Neural cell (in vitro differentiated cells): ENCODE measurements at regions not wholly inside any gene's neighbourhood (a gene's known extent, or its start where the extent isn't known, plus 50 kb on each side); places are given as distances from the start of the nearest gene placed in this dataset.

Source experiments
- H2AFZ ChIP-seq: fragments of 200-600, 300-800 bp; sonication (generic), shearing (Covaris generic); 2 replicates; pipeline ENCODE4 v1.6.0; 2014; ENCODE audit warnings: low read depth, mild to moderate bottlenecking, antibody characterized with exemption, low read length, moderate library complexity
- H3F3A ChIP-seq: fragments of 200-600 bp; shearing (Covaris generic); 2 replicates; pipeline ENCODE4 v1.6.1; 2016; ENCODE audit warnings: mild to moderate bottlenecking, moderate library complexity, mixed read lengths, antibody characterized with exemption, low read length; ENCODE audit not compliant: insufficient read depth, poor library complexity, severe bottlenecking
- H3K27ac ChIP-seq: fragments of 200-600, 300-800 bp; sonication (generic), shearing (Covaris generic); 2 replicates; pipeline ENCODE4 v1.5.1; 2014; ENCODE audit warnings: mild to moderate bottlenecking, low read length, moderate library complexity
- H3K27me3 ChIP-seq: fragments of 300-800, 200-600 bp; sonication (generic), shearing (Covaris generic); 2 replicates; pipeline ENCODE4 v1.6.0; 2014; ENCODE audit warnings: mild to moderate bottlenecking, low read depth, low read length, moderate library complexity; ENCODE audit not compliant: insufficient read depth
- H3K36me3 ChIP-seq: fragments of 300-800, 200-600 bp; sonication (generic), shearing (Covaris generic); 2 replicates; pipeline ENCODE4 v1.5.1; 2014; ENCODE audit warnings: mild to moderate bottlenecking, antibody characterized with exemption, low read length, moderate library complexity; ENCODE audit not compliant: insufficient read depth
- H3K4me2 ChIP-seq: fragments of 300-800, 200-600 bp; sonication (generic), shearing (Covaris generic); 2 replicates; pipeline ENCODE4 v1.6.0; 2014; ENCODE audit warnings: mild to moderate bottlenecking, low read length
- H3K4me3 ChIP-seq: fragments of 300-800, 200-600 bp; sonication (generic), shearing (Covaris generic); 2 replicates; pipeline ENCODE4 v1.5.1; 2014; ENCODE audit warnings: mild to moderate bottlenecking, low read length, moderate library complexity
- H3K79me2 ChIP-seq: fragments of 200-600 bp; shearing (Covaris generic); replicated peaks from 2 replicates; pipeline ENCODE4 v1.6.0; 2014; ENCODE audit warnings: mild to moderate bottlenecking, low read length, moderate library complexity; ENCODE audit not compliant: insufficient read depth
- H3K9ac ChIP-seq: fragments of 300-800, 200-600 bp; sonication (generic), shearing (Covaris generic); 2 replicates; pipeline ENCODE4 v1.6.1; 2016; ENCODE audit warnings: mild to moderate bottlenecking, low read length, mixed read lengths
- H3K9me2 ChIP-seq: fragments of 200-600 bp; shearing (Covaris generic); 2 replicates; pipeline ENCODE4 v1.6.1; 2016; ENCODE audit warnings: mild to moderate bottlenecking, low read length, mixed read lengths; ENCODE audit not compliant: insufficient read depth
- H3K9me3 ChIP-seq: fragments of 200-600, 300-800 bp; sonication (generic), shearing (Covaris generic); 2 replicates; pipeline ENCODE4 v1.6.1; 2016; ENCODE audit warnings: mild to moderate bottlenecking, mixed run types, low read length, moderate library complexity, mixed read lengths
- H4K20me1 ChIP-seq: fragments of 200-600 bp; shearing (Covaris generic); 2 replicates; pipeline ENCODE4 v1.6.1; 2016; ENCODE audit warnings: mild to moderate bottlenecking, mixed run types; ENCODE audit not compliant: insufficient read depth
- CTCF ChIP-seq: fragments of 450-650 bp; IDR thresholded peaks from 2 replicates; pipeline ENCODE4 v1.5.1; 2014; ENCODE audit warnings: antibody characterized with exemption, mild to moderate bottlenecking, moderate library complexity; ENCODE audit not compliant: poor library complexity, severe bottlenecking
- EP300 ChIP-seq: fragments of 450-650 bp; conservative IDR thresholded peaks from 2 replicates; pipeline ENCODE4 v1.6.1; 2014; ENCODE audit warnings: antibody characterized with exemption, mild to moderate bottlenecking, moderate library complexity; ENCODE audit not compliant: poor library complexity, severe bottlenecking
- EZH2 ChIP-seq: fragments of 200-600, 300-800 bp; shearing (Covaris generic), sonication (generic); IDR thresholded peaks from 2 replicates; pipeline ENCODE4 v1.6.1; 2014; ENCODE audit warnings: antibody characterized with exemption, low read length, borderline replicate concordance, mild to moderate bottlenecking; ENCODE audit not compliant: insufficient read depth, poor library complexity, severe bottlenecking
- MXI1 ChIP-seq: fragments of 450-650 bp; conservative IDR thresholded peaks from 2 replicates; pipeline ENCODE4 v1.6.1; 2014; ENCODE audit warnings: antibody characterized with exemption, mild to moderate bottlenecking; ENCODE audit not compliant: poor library complexity, severe bottlenecking
- POLR2AphosphoS5 ChIP-seq: IDR thresholded peaks from 2 replicates; pipeline ENCODE4 v1.6.1; 2012
- RAD21 ChIP-seq: fragments of 450-650 bp; conservative IDR thresholded peaks from 2 replicates; pipeline ENCODE4 v1.6.1; 2014; ENCODE audit warnings: antibody characterized with exemption, mild to moderate bottlenecking, moderate library complexity
- REST ChIP-seq: IDR thresholded peaks from 2 replicates; pipeline ENCODE4 v1.6.1; 2012; ENCODE audit warnings: borderline replicate concordance
- SMC3 ChIP-seq: fragments of 450-650 bp; conservative IDR thresholded peaks from 2 replicates; pipeline ENCODE4 v1.6.1; 2014; ENCODE audit warnings: antibody characterized with exemption, mild to moderate bottlenecking, moderate library complexity; ENCODE audit not compliant: poor library complexity
- TAF1 ChIP-seq: IDR thresholded peaks from 2 replicates; pipeline ENCODE4 v1.6.1; 2012; ENCODE audit warnings: low read depth

- no peaks in the 10 kb centered on the region for H3K9me3 ChIP-seq
- no peaks in the 10 kb centered on the region for H3K79me2 ChIP-seq
- H3K27ac ChIP-seq, result no peak overlapping the region
- H3K4me3 ChIP-seq, result no peak overlapping the region
- H2AFZ ChIP-seq, result no peak overlapping the region
- H3F3A ChIP-seq, result no peaks in the 10 kb centered on the region
- no peaks in the 10 kb centered on the region for H3K27me3 ChIP-seq
- TF ChIP-seq REST (no peak), MXI1 (no peak), POLR2AphosphoS5 (no peak), EZH2 (no peak), RAD21 (no peak), TAF1 (no peak)
- H3K4me2 ChIP-seq, result no peak overlapping the region
- no peaks in the 10 kb centered on the region for H3K9me2 ChIP-seq
- no peaks in the 10 kb centered on the region for H4K20me1 ChIP-seq
- H3K36me3 ChIP-seq, result no peaks in the 10 kb centered on the region
- H3K9ac ChIP-seq, result no peak overlapping the region
Measured at GRCh38 chr4:8727546-8728510, 135.3 kb downstream of the CPZ start.

GRCh38 chr4:8727131-8727530 is 134.6 kb downstream of the CPZ start:
- TF ChIP-seq EP300, result no peak
- no peak for TF ChIP-seq EZH2
- no peak for TF ChIP-seq TAF1
- TF ChIP-seq MXI1, result no peak
- no peak for TF ChIP-seq CTCF
- no peak for TF ChIP-seq RAD21
- TF ChIP-seq POLR2AphosphoS5, result no peak
- no peak for TF ChIP-seq SMC3
- TF ChIP-seq REST, result no peak
- Histone ChIP-seq H3K79me2 (no peaks in the 10 kb centered on the region), H3F3A (no peaks in the 10 kb centered on the region), H3K27ac (no peak overlapping the region), H4K20me1 (no peaks in the 10 kb centered on the region), H3K9me3 (no peaks in the 10 kb centered on the region), H2AFZ (no peak overlapping the region), H3K27me3 (no peaks in the 10 kb centered on the region), H3K9ac (no peak overlapping the region), H3K9me2 (no peaks in the 10 kb centered on the region), H3K36me3 (no peaks in the 10 kb centered on the region), H3K4me3 (no peak overlapping the region), H3K4me2 (no peak overlapping the region)
